ENCODE measurements at regions not wholly inside any gene's neighbourhood (a gene's known extent, or its start where the extent isn't known, plus 50 kb on each side); places are given as distances from the start of the nearest gene placed in this dataset.

- no peak for TF ChIP-seq EZH2 (IDR thresholded peaks at IDR 0.05; ENCODE audit: low read depth, unreplicated experiment)
- TF ChIP-seq, protein P1, sequence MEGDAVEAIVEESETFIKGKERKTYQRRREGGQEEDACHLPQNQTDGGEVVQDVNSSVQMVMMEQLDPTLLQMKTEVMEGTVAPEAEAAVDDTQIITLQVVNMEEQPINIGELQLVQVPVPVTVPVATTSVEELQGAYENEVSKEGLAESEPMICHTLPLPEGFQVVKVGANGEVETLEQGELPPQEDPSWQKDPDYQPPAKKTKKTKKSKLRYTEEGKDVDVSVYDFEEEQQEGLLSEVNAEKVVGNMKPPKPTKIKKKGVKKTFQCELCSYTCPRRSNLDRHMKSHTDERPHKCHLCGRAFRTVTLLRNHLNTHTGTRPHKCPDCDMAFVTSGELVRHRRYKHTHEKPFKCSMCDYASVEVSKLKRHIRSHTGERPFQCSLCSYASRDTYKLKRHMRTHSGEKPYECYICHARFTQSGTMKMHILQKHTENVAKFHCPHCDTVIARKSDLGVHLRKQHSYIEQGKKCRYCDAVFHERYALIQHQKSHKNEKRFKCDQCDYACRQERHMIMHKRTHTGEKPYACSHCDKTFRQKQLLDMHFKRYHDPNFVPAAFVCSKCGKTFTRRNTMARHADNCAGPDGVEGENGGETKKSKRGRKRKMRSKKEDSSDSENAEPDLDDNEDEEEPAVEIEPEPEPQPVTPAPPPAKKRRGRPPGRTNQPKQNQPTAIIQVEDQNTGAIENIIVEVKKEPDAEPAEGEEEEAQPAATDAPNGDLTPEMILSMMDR (conservative IDR thresholded peaks at IDR 0.05; ENCODE audit: low read depth in 2 of 2): no peak
- no peak for TF ChIP-seq ZNF114 (CRISPR knock-in tag; IDR thresholded peaks at IDR 0.05)
- no peak for TF ChIP-seq POLR2AphosphoS5 (IDR thresholded peaks at IDR 0.05; ENCODE audit: low read depth)
- no peak for TF ChIP-seq REST (IDR thresholded peaks at IDR 0.05; ENCODE audit: unreplicated experiment)
- no peak for TF ChIP-seq STAT1 (IDR thresholded peaks at IDR 0.05; ENCODE audit: unreplicated experiment)
These were observed 372.6 kb upstream of the PLXNA2 start for GRCh38 chr1:208616776-208617175.

Measured in GM23338 (cell line).